ENCODE measurements at regions not wholly inside any gene's neighbourhood (a gene's known extent, or its start where the extent isn't known, plus 50 kb on each side); places are given as distances from the start of the nearest gene placed in this dataset.

- no peak overlapping the region for H3K4me3 ChIP-seq (ENCODE audit: low read depth, low read length)
- TF ChIP-seq, protein P1, sequence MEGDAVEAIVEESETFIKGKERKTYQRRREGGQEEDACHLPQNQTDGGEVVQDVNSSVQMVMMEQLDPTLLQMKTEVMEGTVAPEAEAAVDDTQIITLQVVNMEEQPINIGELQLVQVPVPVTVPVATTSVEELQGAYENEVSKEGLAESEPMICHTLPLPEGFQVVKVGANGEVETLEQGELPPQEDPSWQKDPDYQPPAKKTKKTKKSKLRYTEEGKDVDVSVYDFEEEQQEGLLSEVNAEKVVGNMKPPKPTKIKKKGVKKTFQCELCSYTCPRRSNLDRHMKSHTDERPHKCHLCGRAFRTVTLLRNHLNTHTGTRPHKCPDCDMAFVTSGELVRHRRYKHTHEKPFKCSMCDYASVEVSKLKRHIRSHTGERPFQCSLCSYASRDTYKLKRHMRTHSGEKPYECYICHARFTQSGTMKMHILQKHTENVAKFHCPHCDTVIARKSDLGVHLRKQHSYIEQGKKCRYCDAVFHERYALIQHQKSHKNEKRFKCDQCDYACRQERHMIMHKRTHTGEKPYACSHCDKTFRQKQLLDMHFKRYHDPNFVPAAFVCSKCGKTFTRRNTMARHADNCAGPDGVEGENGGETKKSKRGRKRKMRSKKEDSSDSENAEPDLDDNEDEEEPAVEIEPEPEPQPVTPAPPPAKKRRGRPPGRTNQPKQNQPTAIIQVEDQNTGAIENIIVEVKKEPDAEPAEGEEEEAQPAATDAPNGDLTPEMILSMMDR (IDR thresholded peaks at IDR 0.05; ENCODE audit: borderline replicate concordance, insufficient read depth, low read depth, low read length), result no peak
Observed at GRCh38 chr12:63394983-63395382, 244.0 kb upstream of the AVPR1A start.

GRCh38 chr12:63394349-63394748, 243.3 kb upstream of the AVPR1A start:
- H3K4me3 ChIP-seq (ENCODE audit: low read depth, low read length), result no peak overlapping the region
- TF ChIP-seq, protein P1 (IDR thresholded peaks at IDR 0.05; ENCODE audit: borderline replicate concordance, insufficient read depth, low read depth, low read length), result no peak

DNA sequence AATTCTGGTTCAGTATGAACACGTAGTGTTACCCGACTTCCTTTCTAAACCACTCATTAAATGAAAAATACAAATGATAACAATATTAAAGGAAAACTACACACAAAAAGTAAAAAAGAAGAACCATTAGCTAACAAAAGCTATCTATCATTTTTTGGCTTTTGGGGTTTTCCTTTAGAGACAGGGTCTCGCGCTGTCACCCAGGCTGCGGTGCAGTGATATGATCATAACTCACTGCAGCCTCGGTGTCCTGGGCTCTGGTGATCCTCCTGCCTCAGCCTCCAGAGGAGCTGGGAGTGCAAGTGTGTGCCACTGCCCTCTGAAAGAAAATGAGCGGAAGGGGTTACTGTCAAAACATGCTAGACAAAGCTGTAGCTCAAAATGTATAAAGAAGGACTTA, 238.2 kb upstream of the AVPR1A start:
- no peak overlapping the region for H3K4me3 ChIP-seq (ENCODE audit: low read depth, low read length)
- TF ChIP-seq, protein P1 (IDR thresholded peaks at IDR 0.05; ENCODE audit: borderline replicate concordance, insufficient read depth, low read depth, low read length), result no peak

DNA sequence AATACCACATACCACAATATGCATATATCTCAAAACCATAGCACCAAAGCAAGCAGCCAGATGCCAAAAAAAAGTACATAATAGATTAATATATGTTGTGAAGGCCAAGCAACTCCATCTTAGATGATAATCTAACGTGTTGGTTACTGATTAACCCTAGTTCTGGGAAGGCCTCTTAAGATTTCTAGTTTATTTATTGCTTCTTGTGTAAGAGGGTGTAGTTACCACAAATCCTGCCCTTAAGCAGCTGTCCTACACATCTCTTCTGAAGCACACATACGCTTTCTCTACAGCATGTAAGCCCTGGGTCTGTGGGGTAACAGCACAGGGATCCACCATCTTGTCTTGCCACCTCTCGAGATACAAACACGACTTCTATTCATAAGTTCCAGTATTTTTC, 236.8 kb upstream of the AVPR1A start:
- H3K4me3 ChIP-seq (ENCODE audit: low read depth, low read length), result no peak overlapping the region
- TF ChIP-seq, protein P1 (IDR thresholded peaks at IDR 0.05; ENCODE audit: borderline replicate concordance, insufficient read depth, low read depth, low read length), result no peak

DNA sequence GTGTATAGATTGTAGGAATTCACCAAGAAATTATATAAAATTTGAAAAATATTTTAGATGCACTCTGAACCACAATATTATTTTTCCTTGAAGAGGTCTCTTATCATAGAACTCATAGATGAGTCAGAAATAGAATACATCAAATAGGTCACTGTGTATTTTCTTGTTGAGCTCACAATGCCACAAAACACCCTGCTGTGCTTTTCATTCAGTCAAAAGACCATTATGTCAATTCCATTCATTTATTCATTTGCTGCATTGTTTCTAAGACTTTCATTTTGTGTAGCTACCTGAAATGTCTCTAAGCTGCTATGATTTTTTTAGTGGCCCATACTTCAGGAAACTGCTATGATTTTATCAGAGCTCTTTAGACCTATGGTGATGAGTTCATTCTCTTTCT, 231.9 kb upstream of the AVPR1A start:
- TF ChIP-seq, protein P1 (IDR thresholded peaks at IDR 0.05; ENCODE audit: borderline replicate concordance, insufficient read depth, low read depth, low read length), result no peak

DNA sequence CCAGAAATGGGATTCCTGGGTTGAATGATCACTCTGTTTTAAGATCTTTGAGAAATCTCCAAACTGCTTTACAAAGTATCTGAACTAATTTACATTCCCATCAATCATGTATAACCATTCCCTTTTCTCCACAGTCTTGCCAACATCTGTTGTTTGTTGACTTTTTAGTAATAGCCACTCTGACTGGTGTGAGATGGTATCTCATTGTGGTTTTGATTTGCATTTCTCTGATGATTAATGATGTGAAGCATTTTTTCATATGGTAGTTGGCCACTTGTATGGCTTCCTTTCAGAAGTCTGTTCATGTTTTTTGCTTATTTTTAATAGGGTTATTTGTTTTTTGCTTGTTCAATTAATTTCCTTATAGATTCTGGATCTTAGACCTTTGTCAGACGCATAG, 211.8 kb upstream of the AVPR1A start:
- no peak overlapping the region for H3K4me3 ChIP-seq (ENCODE audit: low read depth, low read length)
- TF ChIP-seq, protein P1 (IDR thresholded peaks at IDR 0.05; ENCODE audit: borderline replicate concordance, insufficient read depth, low read depth, low read length), result no peak

More for the DNA sequence above, 231.9 kb upstream of the AVPR1A start:
- H3K4me3 ChIP-seq (ENCODE audit: low read depth, low read length), result no peak overlapping the region

DNA sequence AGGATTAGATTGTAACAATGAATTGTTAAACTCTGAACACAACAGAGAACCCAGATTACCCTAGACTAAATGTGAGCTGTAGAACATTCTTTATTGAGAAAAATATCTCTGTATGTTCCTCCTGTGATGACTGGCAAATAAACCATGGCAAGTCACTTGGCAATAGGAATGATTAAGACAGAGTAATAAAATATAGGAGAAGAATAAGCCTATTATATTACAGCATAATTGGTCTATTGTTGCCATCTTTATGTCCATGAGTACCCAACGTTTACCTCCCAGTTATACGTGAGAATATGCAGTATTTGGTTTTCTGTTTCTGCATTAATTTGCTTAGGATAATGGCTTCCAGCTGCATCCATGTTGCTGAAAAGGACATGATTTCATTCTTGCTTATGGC, 211.2 kb upstream of the AVPR1A start:
- TF ChIP-seq, protein P1 (IDR thresholded peaks at IDR 0.05; ENCODE audit: borderline replicate concordance, insufficient read depth, low read depth, low read length), result no peak
- H3K4me3 ChIP-seq (ENCODE audit: low read depth, low read length), result no peak overlapping the region
